ENCODE measurements at regions not wholly inside any gene's neighbourhood (a gene's known extent, or its start where the extent isn't known, plus 50 kb on each side); places are given as distances from the start of the nearest gene placed in this dataset.

DNA sequence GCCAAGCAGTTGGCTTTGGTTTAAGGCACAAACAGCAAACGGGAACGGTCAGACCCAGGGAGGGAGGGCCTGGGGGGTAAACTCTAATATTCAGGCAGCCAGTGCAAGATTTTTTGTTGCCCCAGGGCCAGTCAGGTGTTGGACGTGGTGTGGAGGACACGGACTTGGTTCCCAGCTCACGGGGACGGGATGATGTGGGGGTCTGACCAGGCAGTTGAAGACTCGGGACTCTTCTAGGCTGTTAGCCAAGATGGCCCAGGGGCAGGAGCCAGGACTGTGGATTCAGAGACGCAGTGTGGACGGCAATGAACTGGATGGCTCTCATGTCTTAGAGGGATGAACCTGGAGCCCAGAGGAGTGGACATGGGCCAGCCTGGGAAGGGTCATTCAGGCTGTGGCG, 169.2 kb downstream of the C9orf50 start (continued):
- TF ChIP-seq ZNF214 (tag by site-specific recombination; IDR thresholded peaks at IDR 0.05; ENCODE audit: borderline replicate concordance) (no peak), RBAK (tag by site-specific recombination; IDR thresholded peaks at IDR 0.05) (no peak), GFI1B (tag by site-specific recombination; IDR thresholded peaks at IDR 0.05) (no peak), ZNF121 (tag by site-specific recombination; IDR thresholded peaks at IDR 0.05) (no peak)

DNA sequence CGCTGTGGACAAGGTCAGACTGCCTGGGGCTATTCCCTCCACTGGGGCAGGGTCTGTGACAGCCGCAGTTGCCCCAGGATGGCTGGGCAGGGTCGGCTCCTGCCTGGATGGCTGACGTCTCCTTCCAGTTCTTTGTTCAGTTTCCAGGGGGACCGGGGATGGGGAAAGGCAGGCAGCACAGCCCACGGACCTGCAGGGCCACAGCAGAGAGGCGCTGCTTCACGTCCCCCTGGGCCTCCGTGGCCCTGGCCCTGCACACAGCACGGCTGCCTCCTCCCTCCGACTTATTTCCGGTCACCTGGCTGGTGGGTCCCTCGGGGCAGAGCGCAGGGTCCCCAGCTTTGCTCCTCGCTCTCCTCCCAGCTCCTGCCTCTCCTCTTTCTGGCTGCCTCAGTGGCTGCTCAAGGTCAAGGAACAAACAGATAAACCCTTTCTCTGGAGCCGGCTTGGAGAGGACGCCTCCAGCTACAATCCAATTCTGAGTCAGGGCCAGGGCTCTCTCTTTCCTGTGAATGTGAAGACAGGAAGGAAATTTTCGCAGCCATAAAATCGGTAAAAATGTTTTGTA, 169.7 kb downstream of the C9orf50 start:
- no peak overlapping the region for H3K27ac ChIP-seq (ENCODE audit: extremely low read depth, low read depth, low read length)
- TF ChIP-seq, protein P1, sequence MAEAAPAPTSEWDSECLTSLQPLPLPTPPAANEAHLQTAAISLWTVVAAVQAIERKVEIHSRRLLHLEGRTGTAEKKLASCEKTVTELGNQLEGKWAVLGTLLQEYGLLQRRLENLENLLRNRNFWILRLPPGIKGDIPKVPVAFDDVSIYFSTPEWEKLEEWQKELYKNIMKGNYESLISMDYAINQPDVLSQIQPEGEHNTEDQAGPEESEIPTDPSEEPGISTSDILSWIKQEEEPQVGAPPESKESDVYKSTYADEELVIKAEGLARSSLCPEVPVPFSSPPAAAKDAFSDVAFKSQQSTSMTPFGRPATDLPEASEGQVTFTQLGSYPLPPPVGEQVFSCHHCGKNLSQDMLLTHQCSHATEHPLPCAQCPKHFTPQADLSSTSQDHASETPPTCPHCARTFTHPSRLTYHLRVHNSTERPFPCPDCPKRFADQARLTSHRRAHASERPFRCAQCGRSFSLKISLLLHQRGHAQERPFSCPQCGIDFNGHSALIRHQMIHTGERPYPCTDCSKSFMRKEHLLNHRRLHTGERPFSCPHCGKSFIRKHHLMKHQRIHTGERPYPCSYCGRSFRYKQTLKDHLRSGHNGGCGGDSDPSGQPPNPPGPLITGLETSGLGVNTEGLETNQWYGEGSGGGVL (tag by site-specific recombination; IDR thresholded peaks at IDR 0.05) = no peak
- TF ChIP-seq, protein P2, sequence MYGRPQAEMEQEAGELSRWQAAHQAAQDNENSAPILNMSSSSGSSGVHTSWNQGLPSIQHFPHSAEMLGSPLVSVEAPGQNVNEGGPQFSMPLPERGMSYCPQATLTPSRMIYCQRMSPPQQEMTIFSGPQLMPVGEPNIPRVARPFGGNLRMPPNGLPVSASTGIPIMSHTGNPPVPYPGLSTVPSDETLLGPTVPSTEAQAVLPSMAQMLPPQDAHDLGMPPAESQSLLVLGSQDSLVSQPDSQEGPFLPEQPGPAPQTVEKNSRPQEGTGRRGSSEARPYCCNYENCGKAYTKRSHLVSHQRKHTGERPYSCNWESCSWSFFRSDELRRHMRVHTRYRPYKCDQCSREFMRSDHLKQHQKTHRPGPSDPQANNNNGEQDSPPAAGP (tag by site-specific recombination; IDR thresholded peaks at IDR 0.05) = no peak
- H3K9me3 ChIP-seq (ENCODE audit: control insufficient read depth, insufficient read depth, low read depth, low read length) = no peaks in the 10 kb centered on the region
- no peak overlapping the region for H3K4me3 ChIP-seq (ENCODE audit: low read depth, low read length)
- H3K36me3 ChIP-seq (ENCODE audit: control insufficient read depth in 2 of 2, insufficient read depth in 1 of 2, low read length in 2 of 2) = no peaks in the 10 kb centered on the region
- H3K4me1 ChIP-seq (ENCODE audit: control insufficient read depth, insufficient read depth, low read length) = peaks cover 3% of the 10 kb centered on the region; the same call in 1 of the 2 replicates
- ChIA-PET CTCF (interaction anchor here (0.6 kb wide), 1 partner anchor 147 kb away, joined by 4 read pairs; no protein-coding TSS in a partner anchor), POLR2A (interaction anchor here (0.7 kb wide), 1 partner anchor 9 kb away, joined by 3 read pairs; no protein-coding TSS in a partner anchor)

DNA sequence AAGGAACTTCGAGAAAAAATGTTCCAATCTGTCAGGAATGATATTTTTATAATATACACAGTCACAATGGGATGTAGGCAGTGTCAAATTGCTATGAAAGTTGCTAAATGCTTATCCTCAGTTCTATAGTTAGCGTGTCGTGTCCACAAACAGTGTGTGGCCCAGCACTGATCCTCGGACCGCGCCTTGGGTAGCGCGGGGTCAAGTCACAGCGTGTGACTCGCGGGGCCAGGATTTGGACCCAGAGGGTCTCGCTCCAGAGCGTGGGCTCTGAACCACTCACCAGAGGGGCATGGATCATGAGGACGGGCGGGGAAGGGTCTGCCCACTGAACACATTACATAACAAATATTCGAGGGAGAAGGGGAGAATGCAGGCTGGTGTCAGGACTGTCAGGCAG, 171.8 kb downstream of the C9orf50 start:
- ChIA-PET POLR2A (no interaction called here), CTCF (no interaction called here)
- Histone ChIP-seq H3K36me3 (ENCODE audit: control insufficient read depth in 2 of 2, insufficient read depth in 1 of 2, low read length in 2 of 2) (no peaks in the 10 kb centered on the region), H3K27ac (ENCODE audit: extremely low read depth, low read depth, low read length) (no peak overlapping the region), H3K4me1 (ENCODE audit: control insufficient read depth, insufficient read depth, low read length) (no peaks in the 10 kb centered on the region), H3K9me3 (ENCODE audit: control insufficient read depth, insufficient read depth, low read depth, low read length) (no peaks in the 10 kb centered on the region), H3K4me3 (ENCODE audit: low read depth, low read length) (no peak overlapping the region)
- TF ChIP-seq ZNF324 (tag by site-specific recombination; IDR thresholded peaks at IDR 0.05) = no peak
- no peak for TF ChIP-seq TCF7L2 (IDR thresholded peaks at IDR 0.05; ENCODE audit: borderline replicate concordance, low read depth, low read length)
- TF ChIP-seq, protein P3, sequence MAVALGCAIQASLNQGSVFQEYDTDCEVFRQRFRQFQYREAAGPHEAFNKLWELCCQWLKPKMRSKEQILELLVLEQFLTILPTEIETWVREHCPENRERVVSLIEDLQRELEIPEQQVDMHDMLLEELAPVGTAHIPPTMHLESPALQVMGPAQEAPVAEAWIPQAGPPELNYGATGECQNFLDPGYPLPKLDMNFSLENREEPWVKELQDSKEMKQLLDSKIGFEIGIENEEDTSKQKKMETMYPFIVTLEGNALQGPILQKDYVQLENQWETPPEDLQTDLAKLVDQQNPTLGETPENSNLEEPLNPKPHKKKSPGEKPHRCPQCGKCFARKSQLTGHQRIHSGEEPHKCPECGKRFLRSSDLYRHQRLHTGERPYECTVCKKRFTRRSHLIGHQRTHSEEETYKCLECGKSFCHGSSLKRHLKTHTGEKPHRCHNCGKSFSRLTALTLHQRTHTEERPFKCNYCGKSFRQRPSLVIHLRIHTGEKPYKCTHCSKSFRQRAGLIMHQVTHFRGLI (tag by site-specific recombination; IDR thresholded peaks at IDR 0.05) = no peak
- TF ChIP-seq, protein P4, sequence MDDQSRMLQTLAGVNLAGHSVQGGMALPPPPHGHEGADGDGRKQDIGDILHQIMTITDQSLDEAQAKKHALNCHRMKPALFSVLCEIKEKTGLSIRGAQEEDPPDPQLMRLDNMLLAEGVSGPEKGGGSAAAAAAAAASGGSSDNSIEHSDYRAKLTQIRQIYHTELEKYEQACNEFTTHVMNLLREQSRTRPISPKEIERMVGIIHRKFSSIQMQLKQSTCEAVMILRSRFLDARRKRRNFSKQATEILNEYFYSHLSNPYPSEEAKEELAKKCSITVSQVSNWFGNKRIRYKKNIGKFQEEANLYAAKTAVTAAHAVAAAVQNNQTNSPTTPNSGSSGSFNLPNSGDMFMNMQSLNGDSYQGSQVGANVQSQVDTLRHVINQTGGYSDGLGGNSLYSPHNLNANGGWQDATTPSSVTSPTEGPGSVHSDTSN (CRISPR knock-in tag; IDR thresholded peaks at IDR 0.05) = no peak
- TF ChIP-seq, protein P5, sequence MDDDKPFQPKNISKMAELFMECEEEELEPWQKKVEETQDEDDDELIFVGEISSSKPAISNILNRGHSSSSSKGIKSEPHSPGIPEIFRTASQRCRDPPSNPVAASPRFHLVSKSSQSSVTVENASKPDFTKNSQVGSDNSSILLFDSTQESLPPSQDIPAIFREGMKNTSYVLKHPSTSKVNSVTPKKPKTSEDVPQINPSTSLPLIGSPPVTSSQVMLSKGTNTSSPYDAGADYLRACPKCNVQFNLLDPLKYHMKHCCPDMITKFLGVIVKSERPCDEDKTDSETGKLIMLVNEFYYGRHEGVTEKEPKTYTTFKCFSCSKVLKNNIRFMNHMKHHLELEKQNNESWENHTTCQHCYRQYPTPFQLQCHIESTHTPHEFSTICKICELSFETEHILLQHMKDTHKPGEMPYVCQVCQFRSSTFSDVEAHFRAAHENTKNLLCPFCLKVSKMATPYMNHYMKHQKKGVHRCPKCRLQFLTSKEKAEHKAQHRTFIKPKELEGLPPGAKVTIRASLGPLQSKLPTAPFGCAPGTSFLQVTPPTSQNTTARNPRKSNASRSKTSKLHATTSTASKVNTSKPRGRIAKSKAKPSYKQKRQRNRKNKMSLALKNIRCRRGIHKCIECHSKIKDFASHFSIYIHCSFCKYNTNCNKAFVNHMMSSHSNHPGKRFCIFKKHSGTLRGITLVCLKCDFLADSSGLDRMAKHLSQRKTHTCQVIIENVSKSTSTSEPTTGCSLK (tag by site-specific recombination; IDR thresholded peaks at IDR 0.05) = no peak
- no peak for TF ChIP-seq GLI4 (tag by site-specific recombination; IDR thresholded peaks at IDR 0.05)
- no peak for TF ChIP-seq EGR2 (tag by site-specific recombination; IDR thresholded peaks at IDR 0.05; ENCODE audit: low read depth)
- TF ChIP-seq, protein P6, sequence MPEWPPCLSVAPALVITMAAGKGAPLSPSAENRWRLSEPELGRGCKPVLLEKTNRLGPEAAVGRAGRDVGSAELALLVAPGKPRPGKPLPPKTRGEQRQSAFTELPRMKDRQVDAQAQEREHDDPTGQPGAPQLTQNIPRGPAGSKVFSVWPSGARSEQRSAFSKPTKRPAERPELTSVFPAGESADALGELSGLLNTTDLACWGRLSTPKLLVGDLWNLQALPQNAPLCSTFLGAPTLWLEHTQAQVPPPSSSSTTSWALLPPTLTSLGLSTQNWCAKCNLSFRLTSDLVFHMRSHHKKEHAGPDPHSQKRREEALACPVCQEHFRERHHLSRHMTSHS (tag by site-specific recombination; IDR thresholded peaks at IDR 0.05) = no peak
- TF ChIP-seq ZBTB20 (tag by site-specific recombination; IDR thresholded peaks at IDR 0.05) = no peak
- no peak for TF ChIP-seq ZNF530 (tag by site-specific recombination; IDR thresholded peaks at IDR 0.05; ENCODE audit: low read depth)
- TF ChIP-seq KLF8 (tag by site-specific recombination; IDR thresholded peaks at IDR 0.05) = no peak
- no peak for TF ChIP-seq ZFP69B (tag by site-specific recombination; IDR thresholded peaks at IDR 0.05)
- TF ChIP-seq, protein P7, sequence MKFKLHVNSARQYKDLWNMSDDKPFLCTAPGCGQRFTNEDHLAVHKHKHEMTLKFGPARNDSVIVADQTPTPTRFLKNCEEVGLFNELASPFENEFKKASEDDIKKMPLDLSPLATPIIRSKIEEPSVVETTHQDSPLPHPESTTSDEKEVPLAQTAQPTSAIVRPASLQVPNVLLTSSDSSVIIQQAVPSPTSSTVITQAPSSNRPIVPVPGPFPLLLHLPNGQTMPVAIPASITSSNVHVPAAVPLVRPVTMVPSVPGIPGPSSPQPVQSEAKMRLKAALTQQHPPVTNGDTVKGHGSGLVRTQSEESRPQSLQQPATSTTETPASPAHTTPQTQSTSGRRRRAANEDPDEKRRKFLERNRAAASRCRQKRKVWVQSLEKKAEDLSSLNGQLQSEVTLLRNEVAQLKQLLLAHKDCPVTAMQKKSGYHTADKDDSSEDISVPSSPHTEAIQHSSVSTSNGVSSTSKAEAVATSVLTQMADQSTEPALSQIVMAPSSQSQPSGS (tag by site-specific recombination; IDR thresholded peaks at IDR 0.05; ENCODE audit: low read depth) = no peak
- no peak for TF ChIP-seq ZNF19 (tag by site-specific recombination; IDR thresholded peaks at IDR 0.05; ENCODE audit: low read depth)
